ENCODE measurements at regions not wholly inside any gene's neighbourhood (a gene's known extent, or its start where the extent isn't known, plus 50 kb on each side); places are given as distances from the start of the nearest gene placed in this dataset.

DNA sequence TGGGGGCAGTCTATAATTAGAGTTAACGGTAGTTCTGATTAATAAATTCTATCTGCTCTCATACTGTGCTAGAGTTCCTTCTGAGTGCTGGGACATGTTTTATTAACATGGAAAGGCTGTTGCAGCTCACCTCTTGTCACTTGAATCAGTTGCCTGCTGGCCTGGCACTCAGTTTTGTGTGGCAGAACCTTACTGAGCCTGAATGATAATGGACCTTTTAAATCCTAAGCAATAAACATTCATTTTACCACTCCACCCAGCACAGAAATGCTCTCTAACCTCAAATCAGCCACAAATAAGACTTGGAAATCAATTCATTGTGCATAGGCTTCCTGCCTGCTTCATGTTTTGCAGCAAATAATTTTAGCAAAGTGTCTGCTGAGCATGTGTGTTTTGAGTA lies 115.0 kb upstream of the RBMS1 start:
- ATAC-seq (ENCODE audit: insufficient read depth, low FRiP score) (no peak), DNase-seq (no peak)
- TF ChIP-seq, protein P1, sequence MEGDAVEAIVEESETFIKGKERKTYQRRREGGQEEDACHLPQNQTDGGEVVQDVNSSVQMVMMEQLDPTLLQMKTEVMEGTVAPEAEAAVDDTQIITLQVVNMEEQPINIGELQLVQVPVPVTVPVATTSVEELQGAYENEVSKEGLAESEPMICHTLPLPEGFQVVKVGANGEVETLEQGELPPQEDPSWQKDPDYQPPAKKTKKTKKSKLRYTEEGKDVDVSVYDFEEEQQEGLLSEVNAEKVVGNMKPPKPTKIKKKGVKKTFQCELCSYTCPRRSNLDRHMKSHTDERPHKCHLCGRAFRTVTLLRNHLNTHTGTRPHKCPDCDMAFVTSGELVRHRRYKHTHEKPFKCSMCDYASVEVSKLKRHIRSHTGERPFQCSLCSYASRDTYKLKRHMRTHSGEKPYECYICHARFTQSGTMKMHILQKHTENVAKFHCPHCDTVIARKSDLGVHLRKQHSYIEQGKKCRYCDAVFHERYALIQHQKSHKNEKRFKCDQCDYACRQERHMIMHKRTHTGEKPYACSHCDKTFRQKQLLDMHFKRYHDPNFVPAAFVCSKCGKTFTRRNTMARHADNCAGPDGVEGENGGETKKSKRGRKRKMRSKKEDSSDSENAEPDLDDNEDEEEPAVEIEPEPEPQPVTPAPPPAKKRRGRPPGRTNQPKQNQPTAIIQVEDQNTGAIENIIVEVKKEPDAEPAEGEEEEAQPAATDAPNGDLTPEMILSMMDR (IDR thresholded peaks at IDR 0.05; ENCODE audit: control extremely low read depth, extremely low read depth), result no peak
- WGBS, 2 donors, result 92% methylated on average over 1 of the region's 1 CpG
- no peaks in the 10 kb centered on the region for H3K9me3 ChIP-seq (ENCODE audit: control insufficient read depth in 4 of 4, insufficient read depth in 3 of 4, low read length in 3 of 4)
- H3K9ac ChIP-seq (ENCODE audit: insufficient read depth in 1 of 2, low read length in 2 of 2), result no peak overlapping the region
- H3K36me3 ChIP-seq (ENCODE audit: control insufficient read depth in 4 of 4, insufficient read depth in 4 of 4, low read length in 4 of 4), result no peaks in the 10 kb centered on the region
- peaks cover 0 to 10% (median 0%) of the 10 kb centered on the region in 5 donors for H3K4me1 ChIP-seq (ENCODE audit: control insufficient read depth in 5 of 5, insufficient read depth in 5 of 5, low read length in 5 of 5)
- no peak overlapping the region for H3K4me3 ChIP-seq
- no peaks in the 10 kb centered on the region for H3K27me3 ChIP-seq (ENCODE audit: control insufficient read depth in 3 of 3, insufficient read depth in 3 of 3, low read length in 2 of 3)
- H3K27ac ChIP-seq (ENCODE audit: low read depth in 1 of 2, low read length in 1 of 2), result no peak overlapping the region

GRCh38 chr2:160609346-160609745 lies 115.7 kb upstream of the RBMS1 start:
- peaks cover 0 to 10% (median 0%) of the 10 kb centered on the region in 5 donors for H3K4me1 ChIP-seq (ENCODE audit: control insufficient read depth in 5 of 5, insufficient read depth in 5 of 5, low read length in 5 of 5)
- H3K9ac ChIP-seq (ENCODE audit: insufficient read depth in 1 of 2, low read length in 2 of 2), result no peak overlapping the region
- H3K27ac ChIP-seq (ENCODE audit: low read depth in 1 of 2, low read length in 1 of 2), result no peak overlapping the region
- ATAC-seq (ENCODE audit: insufficient read depth, low FRiP score) (no peak), DNase-seq (no peak)
- no peak overlapping the region for H3K4me3 ChIP-seq
- H3K36me3 ChIP-seq (ENCODE audit: control insufficient read depth in 4 of 4, insufficient read depth in 4 of 4, low read length in 4 of 4), result no peaks in the 10 kb centered on the region
- H3K9me3 ChIP-seq (ENCODE audit: control insufficient read depth in 4 of 4, insufficient read depth in 3 of 4, low read length in 3 of 4), result no peaks in the 10 kb centered on the region
- no peaks in the 10 kb centered on the region for H3K27me3 ChIP-seq (ENCODE audit: control insufficient read depth in 3 of 3, insufficient read depth in 3 of 3, low read length in 2 of 3)
- TF ChIP-seq, protein P1 (IDR thresholded peaks at IDR 0.05; ENCODE audit: control extremely low read depth, extremely low read depth), result no peak
- 19 to 66% methylated on average over 1 of the region's 1 CpG for WGBS, 2 donors

- H3K27me3 ChIP-seq (ENCODE audit: control insufficient read depth in 3 of 3, insufficient read depth in 3 of 3, low read length in 2 of 3), result no peaks in the 10 kb centered on the region
- WGBS, 2 donors, result 88 to 94% methylated on average over 2 of the region's 2 CpGs
- TF ChIP-seq, protein P1 (IDR thresholded peaks at IDR 0.05; ENCODE audit: control extremely low read depth, extremely low read depth), result no peak
- H3K4me3 ChIP-seq, result no peak overlapping the region
- H3K27ac ChIP-seq (ENCODE audit: low read depth in 1 of 2, low read length in 1 of 2), result no peak overlapping the region
- DNase-seq (no peak), ATAC-seq (ENCODE audit: insufficient read depth, low FRiP score) (no peak)
- peaks cover 0 to 10% (median 0%) of the 10 kb centered on the region in 5 donors for H3K4me1 ChIP-seq (ENCODE audit: control insufficient read depth in 5 of 5, insufficient read depth in 5 of 5, low read length in 5 of 5)
- H3K36me3 ChIP-seq (ENCODE audit: control insufficient read depth in 4 of 4, insufficient read depth in 4 of 4, low read length in 4 of 4), result no peaks in the 10 kb centered on the region
- H3K9ac ChIP-seq (ENCODE audit: insufficient read depth in 1 of 2, low read length in 2 of 2), result no peak overlapping the region
- no peaks in the 10 kb centered on the region for H3K9me3 ChIP-seq (ENCODE audit: control insufficient read depth in 4 of 4, insufficient read depth in 3 of 4, low read length in 3 of 4)
These were observed 116.4 kb upstream of the RBMS1 start for GRCh38 chr2:160610041-160610440.

- no peak for ATAC-seq (ENCODE audit: insufficient read depth, low FRiP score)
- TF ChIP-seq, protein P1 (IDR thresholded peaks at IDR 0.05; ENCODE audit: control extremely low read depth, extremely low read depth), result no peak
- Histone ChIP-seq H3K27me3 (ENCODE audit: control insufficient read depth in 3 of 3, insufficient read depth in 3 of 3, low read length in 2 of 3) (no peaks in the 10 kb centered on the region), H3K4me3 (no peak overlapping the region), H3K36me3 (ENCODE audit: control insufficient read depth in 4 of 4, insufficient read depth in 4 of 4, low read length in 4 of 4) (no peaks in the 10 kb centered on the region), H3K9me3 (ENCODE audit: control insufficient read depth in 4 of 4, insufficient read depth in 3 of 4, low read length in 3 of 4) (peaks cover 0 to 4% (median 0%) of the 10 kb centered on the region in 4 donors), H3K9ac (ENCODE audit: insufficient read depth in 1 of 2, low read length in 2 of 2) (no peak overlapping the region), H3K4me1 (ENCODE audit: control insufficient read depth in 5 of 5, insufficient read depth in 5 of 5, low read length in 5 of 5) (peaks cover 0 to 10% (median 0%) of the 10 kb centered on the region in 5 donors), H3K27ac (ENCODE audit: low read depth in 1 of 2, low read length in 1 of 2) (no peak overlapping the region)
- DNase-seq, result no peak
These were observed 118.8 kb upstream of the RBMS1 start for GRCh38 chr2:160612266-160612856.
